ENCODE measurements at regions not wholly inside any gene's neighbourhood (a gene's known extent, or its start where the extent isn't known, plus 50 kb on each side); places are given as distances from the start of the nearest gene placed in this dataset.

- TF ChIP-seq EZH2 (IDR thresholded peaks at IDR 0.05; ENCODE audit: insufficient read depth, poor library complexity, severe bottlenecking) (no peak), EZH2phosphoT487 (IDR thresholded peaks at IDR 0.05; ENCODE audit: insufficient read depth, low read depth) (no peak)
These were observed 762.8 kb downstream of the BRD1 start for GRCh38 chr22:49064836-49065235.
